H1 (cell line): ENCODE measurements at regions not wholly inside any gene's neighbourhood (a gene's known extent, or its start where the extent isn't known, plus 50 kb on each side); places are given as distances from the start of the nearest gene placed in this dataset.

Source experiments
- CTCF ChIA-PET: fragments of 300-600 bp; sonication (Branson Sonifier 250); formaldehyde crosslinking; loops from one replicate; lab custom pipeline; 2021; ENCODE audit not compliant: partially characterized antibody; lab: Charles Lee
- POLR2A ChIA-PET: fragments of 300-600 bp; sonication (Branson Sonifier 250); formaldehyde crosslinking; loops from one replicate; lab custom pipeline; 2021; ENCODE audit warnings: inconsistent platforms; ENCODE audit not compliant: partially characterized antibody; lab: Charles Lee
- DNase-seq, 2 experiments: peaks; one replicate each; pipeline versions ENCODE4 v3.0.0 to v3.0.0-alpha.2; 2010 to 2022; ENCODE audit warnings: low spot score in 2 of 2, low read depth in 1 of 2, mixed read lengths in 1 of 2
- FAIRE-seq: peaks from 2 replicates; lab custom pipeline; 2011; peaks lifted over from hg19 to GRCh38; lab: Jason Lieb, UNC
- H2AFZ ChIP-seq: 2 replicates; pipeline ENCODE4 v1.8.1; 2012; ENCODE audit warnings: low read length, inconsistent platforms
- H2AK5ac ChIP-seq: 2 replicates; pipeline ENCODE4 v1.6.1; 2013; ENCODE audit warnings: low read depth, low read length
- H2BK120ac ChIP-seq: replicated peaks from 2 replicates; pipeline ENCODE3; 2013; ENCODE audit warnings: low read depth, low read length, inconsistent platforms
- H2BK12ac ChIP-seq: 2 replicates; pipeline ENCODE4 v1.6.1; 2013; ENCODE audit warnings: low read depth, low read length
- H2BK15ac ChIP-seq: 2 replicates; pipeline ENCODE4 v1.6.1; 2013; ENCODE audit warnings: low read length
- H2BK20ac ChIP-seq: 2 replicates; pipeline ENCODE4 v1.6.1; 2013; ENCODE audit warnings: low read length
- H2BK5ac ChIP-seq: 2 replicates; pipeline ENCODE4 v1.6.1; 2013; ENCODE audit warnings: low read depth, low read length
- H3K14ac ChIP-seq: 2 replicates; pipeline ENCODE4 v1.6.1; 2013; ENCODE audit warnings: inconsistent platforms; ENCODE audit not compliant: insufficient read length
- H3K18ac ChIP-seq: 2 replicates; pipeline ENCODE4 v1.6.1; 2013; ENCODE audit warnings: low read length; ENCODE audit errors: extremely low read depth
- H3K23ac ChIP-seq: 2 replicates; pipeline ENCODE4 v1.6.1; 2013; ENCODE audit warnings: inconsistent platforms; ENCODE audit not compliant: insufficient read length
- H3K23me2 ChIP-seq: 2 replicates; pipeline ENCODE4 v1.6.1; 2013; ENCODE audit warnings: low read depth, low read length
- H3K27ac ChIP-seq: 2 replicates; pipeline ENCODE4 v1.6.1; 2011; ENCODE audit warnings: low read depth, low read length, inconsistent platforms
- H3K27me3 ChIP-seq, 4 experiments: replicated peaks in 1 of 4; 1 replicate in 1 of 4; 2 replicates in 3 of 4; pipeline versions ENCODE4 v1.6.1 to v1.8.1; 2011 to 2013; ENCODE audit warnings: low read length in 3 of 4, mild to moderate bottlenecking in 3 of 4, inconsistent platforms in 2 of 4, mixed read lengths in 2 of 4, moderate library complexity in 1 of 4; ENCODE audit not compliant: control insufficient read depth in 3 of 4, insufficient read depth in 3 of 4; ENCODE audit errors: extremely low read depth in 1 of 4
- H3K36me3 ChIP-seq, 4 experiments: 2 replicates each; pipeline versions ENCODE4 v1.6.1 to v1.8.1; 2011 to 2013; ENCODE audit warnings: mild to moderate bottlenecking in 4 of 4, low read length in 3 of 4, moderate library complexity in 2 of 4, control low read depth in 1 of 4, inconsistent platforms in 1 of 4; ENCODE audit not compliant: insufficient read depth in 4 of 4, control insufficient read depth in 2 of 4
- H3K4ac ChIP-seq: replicated peaks from 2 replicates; pipeline ENCODE3; 2013; ENCODE audit warnings: low read length, low read depth, mixed read lengths, inconsistent platforms; ENCODE audit not compliant: insufficient read length
- H3K4me1 ChIP-seq, 4 experiments: replicated peaks in 1 of 4; 1 replicate in 1 of 4; 2 replicates in 3 of 4; pipeline versions ENCODE4 v1.6.1 to v1.8.1; 2011 to 2013; ENCODE audit warnings: low read length in 3 of 4, inconsistent platforms in 2 of 4, mixed read lengths in 1 of 4; ENCODE audit not compliant: insufficient read depth in 4 of 4, control insufficient read depth in 3 of 4
- H3K4me2 ChIP-seq, 2 experiments: 2 replicates each; pipeline versions ENCODE4 v1.6.1 to v1.8.1; 2011 to 2013; ENCODE audit warnings: low read depth in 2 of 2, low read length in 2 of 2, control low read depth in 1 of 2, inconsistent platforms in 1 of 2, mild to moderate bottlenecking in 1 of 2; ENCODE audit not compliant: insufficient read depth in 1 of 2
- H3K4me3 ChIP-seq, 4 experiments: fragments of 200-600, 300-600 bp in 1 of 4; sonication (generic), shearing (Covaris generic), sonication (Bioruptor Twin) in 1 of 4; 2 replicates each; pipeline versions ENCODE4 v1.5.1 to v1.8.1; 2011 to 2016; ENCODE audit warnings: low read length in 4 of 4, low read depth in 3 of 4, control low read depth in 2 of 4, inconsistent platforms in 2 of 4, mild to moderate bottlenecking in 2 of 4, mixed read lengths in 1 of 4, moderate library complexity in 1 of 4; ENCODE audit not compliant: insufficient read depth in 2 of 4; ENCODE audit errors: extremely low read depth in 1 of 4
- H3K56ac ChIP-seq: replicated peaks from 2 replicates; pipeline ENCODE3; 2013; ENCODE audit warnings: low read depth, mild to moderate bottlenecking, mixed read lengths, low read length, inconsistent platforms; ENCODE audit not compliant: insufficient read length
- H3K79me1 ChIP-seq: 2 replicates; pipeline ENCODE4 v1.6.1; 2013; ENCODE audit warnings: low read depth, low read length, control low read depth
- H3K79me2 ChIP-seq, 2 experiments: 2 replicates each; pipeline versions ENCODE4 v1.6.1 to v1.8.1; 2012 to 2013; ENCODE audit warnings: low read length in 2 of 2, mild to moderate bottlenecking in 2 of 2, inconsistent platforms in 1 of 2; ENCODE audit not compliant: insufficient read depth in 2 of 2, control insufficient read depth in 1 of 2
- H3K9ac ChIP-seq, 4 experiments: replicated peaks in 1 of 4; 1 replicate in 1 of 4; 2 replicates in 3 of 4; pipeline versions ENCODE4 v1.6.1 to v1.8.1; 2011 to 2013; ENCODE audit warnings: low read depth in 3 of 4, low read length in 3 of 4, control low read depth in 2 of 4, mild to moderate bottlenecking in 2 of 4, moderate library complexity in 2 of 4, inconsistent platforms in 1 of 4; ENCODE audit errors: extremely low read depth in 1 of 4
- H3K9me3 ChIP-seq, 2 experiments: 2 replicates each; pipeline versions ENCODE4 v1.6.1 to v1.8.1; 2012 to 2013; ENCODE audit warnings: mild to moderate bottlenecking in 2 of 2, moderate library complexity in 2 of 2, control low read depth in 1 of 2, inconsistent platforms in 1 of 2, low read depth in 1 of 2, low read length in 1 of 2, mixed read lengths in 1 of 2; ENCODE audit not compliant: insufficient read depth in 2 of 2
- H4K20me1 ChIP-seq, 2 experiments: replicated peaks in 1 of 2; 2 replicates each; pipeline versions ENCODE3 to v1.8.1; 2011 to 2013; ENCODE audit warnings: inconsistent platforms in 2 of 2, low read length in 2 of 2, mild to moderate bottlenecking in 1 of 2; ENCODE audit not compliant: insufficient read depth in 2 of 2, control insufficient read depth in 1 of 2
- H4K5ac ChIP-seq: 2 replicates; pipeline ENCODE4 v1.6.1; 2013; ENCODE audit warnings: low read length, low read depth, mixed read lengths, inconsistent platforms; ENCODE audit not compliant: insufficient read length
- H4K8ac ChIP-seq: 2 replicates; pipeline ENCODE4 v1.8.0; 2013; ENCODE audit warnings: mild to moderate bottlenecking, moderate library complexity, low read length, inconsistent platforms; ENCODE audit not compliant: insufficient read depth; ENCODE audit errors: extremely low read depth
- H4K91ac ChIP-seq: replicated peaks from 2 replicates; pipeline ENCODE3; 2013; ENCODE audit warnings: low read length, mixed read lengths, inconsistent platforms; ENCODE audit not compliant: insufficient read length
- ASH2L ChIP-seq: fragments of 200-600, 300-600 bp; sonication (generic); IDR thresholded peaks from one replicate; pipeline ENCODE4 v1.7.1; 2017; ENCODE audit warnings: low read length
- FOSL1 ChIP-seq: IDR thresholded peaks from 2 replicates; pipeline ENCODE4 v1.6.1; 2011; ENCODE audit warnings: mild to moderate bottlenecking, low read depth, low read length, moderate library complexity; ENCODE audit not compliant: insufficient read depth
- RBBP5 ChIP-seq: IDR thresholded peaks from 2 replicates; pipeline ENCODE4 v1.7.1; 2012; ENCODE audit warnings: low read depth, mild to moderate bottlenecking, inconsistent platforms, low read length, moderate library complexity, borderline replicate concordance
- RXRA ChIP-seq: IDR thresholded peaks from 2 replicates; pipeline ENCODE4 v1.6.1; 2011; ENCODE audit warnings: low read depth, mild to moderate bottlenecking, low read length, moderate library complexity; ENCODE audit not compliant: insufficient read depth
- SAP30 ChIP-seq: fragments of 300-600 bp; sonication (generic); IDR thresholded peaks from 2 replicates; pipeline ENCODE4 v1.7.1; 2012; ENCODE audit warnings: low read length, moderate library complexity, mild to moderate bottlenecking, inconsistent platforms; ENCODE audit not compliant: insufficient read depth, insufficient replicate concordance
- SIX5 ChIP-seq: IDR thresholded peaks from 2 replicates; pipeline ENCODE4 v1.6.1; 2011; ENCODE audit warnings: mild to moderate bottlenecking, low read depth, low read length
- WGBS, 2 experiments: shearing (Covaris generic) in 1 of 2; methylation state at CpG; one replicate each; pipeline versions ENCODE4 v1.1.6 to v1.1.7; 2013 to 2015; ENCODE audit warnings: low lambda C conversion rate in 2 of 2, mixed read lengths in 2 of 2, inconsistent platforms in 1 of 2, low coverage in 1 of 2, missing lambda C conversion rate in 1 of 2; ENCODE audit not compliant: insufficient replicate concordance in 2 of 2, insufficient coverage in 1 of 2, insufficient read length in 1 of 2; ENCODE audit errors: extremely low coverage in 1 of 2, missing lambda C conversion rate in 1 of 2; 5-methylcytosine and 5-hydroxymethylcytosine counted together
- TF ChIP-seq, protein P1 (sequence below): IDR thresholded peaks from 2 replicates; pipeline ENCODE4 v1.6.1; 2012; ENCODE audit warnings: inconsistent platforms

DNA sequence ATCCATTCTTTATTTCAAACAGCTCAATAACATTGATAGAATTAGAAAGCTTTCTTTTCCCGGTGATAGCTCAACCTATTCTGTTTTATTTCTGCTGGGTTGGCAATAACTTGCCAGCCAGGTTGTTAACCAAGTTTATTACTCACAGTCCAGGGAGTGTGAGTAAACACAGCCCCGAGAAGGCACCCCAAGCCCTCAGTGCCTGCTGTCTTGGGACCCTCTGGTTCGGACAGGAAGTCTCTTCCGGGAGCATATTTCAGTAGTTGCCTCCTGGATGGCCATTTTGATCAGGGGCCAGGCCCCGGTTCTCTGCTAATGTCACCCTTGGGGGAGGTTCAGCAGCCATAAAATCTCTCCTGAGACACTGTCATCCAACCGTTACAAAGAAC, 176.8 kb downstream of the INO80D start:
- Histone ChIP-seq H3K14ac (no peak overlapping the region), H3K27ac (no peak overlapping the region)

More for the DNA sequence above, 176.8 kb downstream of the INO80D start:
- no peak overlapping the region for H2AFZ ChIP-seq
- no peaks in the 10 kb centered on the region for H3K36me3 ChIP-seq
- H2AK5ac ChIP-seq, result no peak overlapping the region
- H3K9ac ChIP-seq, result no peak overlapping the region
- no peaks in the 10 kb centered on the region for H3K79me2 ChIP-seq
- H3K79me1 ChIP-seq, result no peaks in the 10 kb centered on the region
- CTCF ChIA-PET, result interaction anchor here (1.0 to 3.9 kb wide), 8 partner anchors 9 to 133 kb away, joined by 3 to 18 read pairs (median 7); no protein-coding TSS in a partner anchor
- no peak overlapping the region for H3K23ac ChIP-seq
- H4K20me1 ChIP-seq, result no peaks in the 10 kb centered on the region
- no peak overlapping the region for H3K4me2 ChIP-seq
- H3K9me3 ChIP-seq, result no peaks in the 10 kb centered on the region
- no peak overlapping the region for H2BK120ac ChIP-seq
- no peak overlapping the region for H3K4ac ChIP-seq
- H4K8ac ChIP-seq, result no peak overlapping the region
- POLR2A ChIA-PET, result no interaction called here
- H3K4me3 ChIP-seq, result no peak overlapping the region
- H2BK12ac ChIP-seq, result no peak overlapping the region
- no peak overlapping the region for H3K18ac ChIP-seq
- H3K23me2 ChIP-seq, result peaks cover 3% of the 10 kb centered on the region; the same call in 1 of the 2 replicates
- TF ChIP-seq FOSL1 (no peak), SIX5 (no peak), RBBP5 (no peak), ASH2L (no peak), SAP30 (no peak), RXRA (no peak)
- TF ChIP-seq, protein P1, sequence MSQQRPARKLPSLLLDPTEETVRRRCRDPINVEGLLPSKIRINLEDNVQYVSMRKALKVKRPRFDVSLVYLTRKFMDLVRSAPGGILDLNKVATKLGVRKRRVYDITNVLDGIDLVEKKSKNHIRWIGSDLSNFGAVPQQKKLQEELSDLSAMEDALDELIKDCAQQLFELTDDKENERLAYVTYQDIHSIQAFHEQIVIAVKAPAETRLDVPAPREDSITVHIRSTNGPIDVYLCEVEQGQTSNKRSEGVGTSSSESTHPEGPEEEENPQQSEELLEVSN, result no peak
- TF ChIP-seq, all 59 proteins: peak for 0
- 85% methylated on average over 6 of the region's 6 CpGs; no CpG with 5 or more reads in 1 of the 2 experiments for WGBS, 2 experiments
- Histone ChIP-seq H3K56ac (no peak overlapping the region), H3K27me3 (no peaks in the 10 kb centered on the region), H2BK5ac (no peak overlapping the region), H4K5ac (no peak overlapping the region), H4K91ac (no peak overlapping the region), H2BK20ac (no peak overlapping the region), H3K4me1 (no peaks in the 10 kb centered on the region), H2BK15ac (no peak overlapping the region)
- DNase-seq, result no peak
- no peak for FAIRE-seq
